Bone marrow (tissue), 2 donors: ENCODE measurements at regions not wholly inside any gene's neighbourhood (a gene's known extent, or its start where the extent isn't known, plus 50 kb on each side); places are given as distances from the start of the nearest gene placed in this dataset.
A peak's percentile ranks its signal among the peaks of the same experiment; 100 is the strongest.
"Not testable (repeated sequence)": the region's sequence is repeated elsewhere in the genome, so short reads cannot be mapped to it uniquely, and the experiment has no call there.

Experiments used
- DNase-seq, 2 donors: peaks; one replicate each; lab custom pipeline; 2025; lab: John Stamatoyannopoulos, UW

- DNase-seq, result no peak
Observed at GRCh38 chr1:168490306-168490705, 53.5 kb downstream of the XCL2 start.

GRCh38 chr1:168488138-168488537, 55.7 kb downstream of the XCL2 start:
- DNase-seq, result no peak

- DNase-seq, result not testable (repeated sequence)
Observed at GRCh38 chr1:168486820-168487219, 57.0 kb downstream of the XCL2 start.

GRCh38 chr1:168485048-168485447, 58.7 kb downstream of the XCL2 start:
- no peak for DNase-seq

- no peak for DNase-seq
Observed at GRCh38 chr1:168484083-168484482, 59.7 kb downstream of the XCL2 start.

- no peak for DNase-seq
Observed at GRCh38 chr1:168483539-168483938, 60.3 kb downstream of the XCL2 start.

GRCh38 chr1:168482106-168482505, 61.7 kb downstream of the XCL2 start:
- no peak for DNase-seq

- no peak for DNase-seq
Observed at GRCh38 chr1:168481586-168481985, 62.2 kb downstream of the XCL2 start.

GRCh38 chr1:168480997-168481396, 62.8 kb downstream of the XCL2 start:
- DNase-seq, result no peak

GRCh38 chr1:168477792-168478191, 66.0 kb downstream of the XCL2 start:
- no peak for DNase-seq

GRCh38 chr1:168476588-168477385, 67.0 kb downstream of the XCL2 start:
- no peak for DNase-seq

GRCh38 chr1:168474322-168474721, 69.5 kb downstream of the XCL2 start:
- DNase-seq, result no peak

- DNase-seq, result no peak
Observed at GRCh38 chr1:168473126-168473525, 70.7 kb downstream of the XCL2 start.

- no peak for DNase-seq
Observed at GRCh38 chr1:168472223-168472622, 71.6 kb downstream of the XCL2 start.

GRCh38 chr1:168470901-168471431, 72.8 kb downstream of the XCL2 start:
- no peak for DNase-seq

GRCh38 chr1:168469690-168470089, 74.1 kb downstream of the XCL2 start:
- DNase-seq, result peak; percentile 15 to 83

- no peak for DNase-seq
Observed at GRCh38 chr1:168468822-168469221, 75.0 kb downstream of the XCL2 start.

- no peak for DNase-seq
Observed at GRCh38 chr1:168468042-168468809, 75.6 kb downstream of the XCL2 start.

GRCh38 chr1:168467452-168467851, 76.3 kb downstream of the XCL2 start:
- DNase-seq, result no peak

GRCh38 chr1:168466714-168467131, 77.1 kb downstream of the XCL2 start:
- no peak for DNase-seq

GRCh38 chr1:168466092-168466713, 77.6 kb downstream of the XCL2 start:
- peak in 1 of 2 donors; percentile 90 for DNase-seq

GRCh38 chr1:168461108-168461507, 82.7 kb downstream of the XCL2 start:
- not testable (repeated sequence) for DNase-seq

- not testable (repeated sequence) for DNase-seq
Observed at GRCh38 chr1:168457296-168457695, 86.5 kb downstream of the XCL2 start.
